NT2/D1 (cell line): ENCODE measurements at regions not wholly inside any gene's neighbourhood (a gene's known extent, or its start where the extent isn't known, plus 50 kb on each side); places are given as distances from the start of the nearest gene placed in this dataset.

Source experiments
- DNase-seq: peaks from one replicate; pipeline ENCODE4 v3.0.0-alpha.2; 2011; ENCODE audit warnings: low read depth, low spot score
- H3K27me3 ChIP-seq: 2 replicates; pipeline ENCODE4 v1.6.0; 2011; ENCODE audit warnings: mild to moderate bottlenecking; ENCODE audit not compliant: insufficient read length, insufficient read depth
- H3K36me3 ChIP-seq: 2 replicates; pipeline ENCODE4 v1.6.1; 2011; ENCODE audit warnings: mild to moderate bottlenecking, low read length, mixed read lengths; ENCODE audit not compliant: insufficient read depth, insufficient read length
- H3K4me1 ChIP-seq: 2 replicates; pipeline ENCODE4 v1.5.1; 2011; ENCODE audit not compliant: insufficient read depth, insufficient read length
- H3K4me3 ChIP-seq: 2 replicates; pipeline ENCODE4 v1.5.1; 2011; ENCODE audit warnings: low read depth; ENCODE audit not compliant: insufficient read length
- H3K9ac ChIP-seq: 2 replicates; pipeline ENCODE4 v1.6.0; 2011; ENCODE audit warnings: low read depth; ENCODE audit not compliant: insufficient read length
- H3K9me3 ChIP-seq: 2 replicates; pipeline ENCODE4 v1.5.1; 2011; ENCODE audit warnings: mild to moderate bottlenecking, low read length; ENCODE audit not compliant: insufficient read depth
- SUZ12 ChIP-seq: IDR thresholded peaks from 2 replicates; pipeline ENCODE4 v1.6.1; 2011; ENCODE audit not compliant: insufficient read length, insufficient read depth; ENCODE audit errors: extremely low read depth
- YY1 ChIP-seq: IDR thresholded peaks from 2 replicates; pipeline ENCODE4 v1.6.1; 2011; ENCODE audit not compliant: insufficient read length, insufficient read depth
- ZNF274 ChIP-seq: IDR thresholded peaks from 2 replicates; pipeline ENCODE4 v1.6.1; 2011; ENCODE audit warnings: mild to moderate bottlenecking, low read depth, low read length

- no peaks in the 10 kb centered on the region for H3K36me3 ChIP-seq
These were observed 67.8 kb upstream of the NLK start for GRCh38 chr17:27974531-27975145.

DNA sequence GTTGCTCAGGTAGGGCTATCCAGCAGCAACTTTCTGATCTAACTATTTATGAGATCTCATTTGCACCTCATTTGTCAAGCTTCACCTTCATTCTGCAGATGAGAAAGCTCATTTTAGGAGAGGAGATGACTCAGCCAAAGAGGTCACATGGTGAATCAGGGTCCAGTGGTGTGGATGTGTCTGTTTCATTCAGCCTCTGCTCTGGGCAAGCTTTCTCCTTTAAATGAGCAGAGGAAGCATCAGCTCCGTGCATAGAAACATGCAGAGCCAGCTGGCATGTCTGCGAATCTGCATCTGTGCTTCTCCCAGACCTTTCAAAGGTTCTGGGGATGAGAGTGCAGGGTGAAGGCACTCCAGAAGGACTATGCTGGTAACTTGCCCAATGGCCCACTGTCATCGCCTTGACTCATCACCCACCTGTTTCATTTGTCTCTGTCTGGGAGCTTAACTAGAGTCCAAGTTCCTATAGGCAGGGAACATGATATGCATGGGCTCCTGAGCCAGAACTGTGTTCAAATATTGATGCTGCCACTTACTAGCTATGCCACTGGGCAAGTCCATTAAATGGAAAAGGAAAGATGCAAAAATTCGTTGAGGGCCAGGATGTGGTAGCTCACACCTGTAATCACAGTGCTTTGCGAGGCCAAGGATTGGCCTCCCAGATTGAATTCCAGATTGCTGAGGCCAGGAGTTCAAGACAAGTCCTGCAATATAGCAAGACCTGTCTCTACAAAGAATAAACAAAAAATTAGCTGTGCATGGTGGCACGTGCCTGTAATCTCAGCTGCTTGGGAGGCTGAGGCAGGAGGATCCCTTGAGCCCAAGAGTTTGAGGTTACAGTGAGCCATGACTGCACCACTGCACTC lies 67.1 kb upstream of the NLK start:
- H3K4me1 ChIP-seq, result no peaks in the 10 kb centered on the region
- H3K9me3 ChIP-seq, result no peaks in the 10 kb centered on the region
- DNase-seq, result no peak
- H3K27me3 ChIP-seq, result no peaks in the 10 kb centered on the region
- H3K36me3 ChIP-seq, result no peaks in the 10 kb centered on the region
- no peak overlapping the region for H3K9ac ChIP-seq
- TF ChIP-seq SUZ12 (no peak), YY1 (no peak), ZNF274 (no peak)
- no peak overlapping the region for H3K4me3 ChIP-seq

More at GRCh38 chr17:27974531-27975145, 67.8 kb upstream of the NLK start:
- Histone ChIP-seq H3K4me1 (no peaks in the 10 kb centered on the region), H3K9me3 (no peaks in the 10 kb centered on the region), H3K27me3 (no peaks in the 10 kb centered on the region), H3K9ac (no peak overlapping the region), H3K4me3 (no peak overlapping the region)
- TF ChIP-seq YY1 (no peak), SUZ12 (no peak), ZNF274 (no peak)
- no peak for DNase-seq

- Histone ChIP-seq H3K9ac (no peak overlapping the region), H3K4me3 (no peak overlapping the region), H3K4me1 (no peaks in the 10 kb centered on the region), H3K9me3 (no peaks in the 10 kb centered on the region), H3K36me3 (no peaks in the 10 kb centered on the region), H3K27me3 (peaks cover under 1% of the 10 kb centered on the region)
- TF ChIP-seq YY1 (no peak), SUZ12 (no peak), ZNF274 (no peak)
- DNase-seq, result no peak
These were observed 66.1 kb upstream of the NLK start for GRCh38 chr17:27976331-27976730.

DNA sequence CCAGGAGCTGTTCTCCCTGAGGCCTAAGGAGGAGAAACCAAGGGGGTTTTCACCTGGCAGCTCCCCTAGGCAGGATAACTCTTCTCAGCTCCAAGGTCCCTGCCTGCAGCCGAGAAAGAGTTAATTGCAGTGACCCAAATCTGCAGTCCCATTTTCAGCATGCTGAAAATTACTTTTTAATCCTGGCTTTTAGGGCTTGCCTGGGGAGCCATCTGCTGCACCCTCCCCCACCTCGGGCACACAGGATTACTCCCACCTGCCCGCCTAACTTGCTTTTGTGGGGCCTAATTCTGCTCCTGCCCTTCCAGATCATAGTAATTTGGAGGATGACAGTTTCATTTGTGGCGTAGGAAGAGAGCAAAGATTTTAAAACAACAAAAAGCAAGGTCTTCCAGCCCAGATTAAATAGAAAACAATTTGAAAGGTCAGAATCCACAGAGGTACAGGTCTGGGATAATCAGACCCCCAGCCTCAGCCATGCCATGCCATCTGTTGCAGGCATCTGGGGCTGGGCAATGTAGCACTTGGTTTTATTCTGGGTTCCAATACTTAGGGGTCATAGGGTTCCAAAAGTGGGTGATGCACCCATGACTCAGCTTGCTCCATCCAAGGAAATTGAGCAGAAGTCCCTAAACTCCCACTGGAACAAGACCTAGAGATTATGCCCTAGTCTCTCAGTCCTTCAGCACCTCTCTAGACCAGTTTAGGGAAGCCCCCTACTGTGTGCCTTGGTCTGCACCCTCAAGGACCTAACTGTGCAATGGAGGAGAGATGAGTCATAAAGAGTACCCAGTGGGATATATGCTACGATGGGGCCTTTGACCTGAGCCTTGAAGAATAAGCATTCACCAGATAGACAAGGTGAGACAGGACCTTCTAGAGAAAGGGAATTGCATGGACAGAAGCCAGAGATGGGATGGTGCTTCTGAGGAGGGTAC lies 64.5 kb upstream of the NLK start:
- H3K4me3 ChIP-seq, result no peak overlapping the region
- no peak overlapping the region for H3K9ac ChIP-seq
- no peaks in the 10 kb centered on the region for H3K9me3 ChIP-seq
- TF ChIP-seq SUZ12 (no peak), YY1 (no peak), ZNF274 (no peak)
- no peak for DNase-seq
- H3K4me1 ChIP-seq, result no peaks in the 10 kb centered on the region
- H3K36me3 ChIP-seq, result no peaks in the 10 kb centered on the region
- peaks cover 7% of the 10 kb centered on the region for H3K27me3 ChIP-seq

DNA sequence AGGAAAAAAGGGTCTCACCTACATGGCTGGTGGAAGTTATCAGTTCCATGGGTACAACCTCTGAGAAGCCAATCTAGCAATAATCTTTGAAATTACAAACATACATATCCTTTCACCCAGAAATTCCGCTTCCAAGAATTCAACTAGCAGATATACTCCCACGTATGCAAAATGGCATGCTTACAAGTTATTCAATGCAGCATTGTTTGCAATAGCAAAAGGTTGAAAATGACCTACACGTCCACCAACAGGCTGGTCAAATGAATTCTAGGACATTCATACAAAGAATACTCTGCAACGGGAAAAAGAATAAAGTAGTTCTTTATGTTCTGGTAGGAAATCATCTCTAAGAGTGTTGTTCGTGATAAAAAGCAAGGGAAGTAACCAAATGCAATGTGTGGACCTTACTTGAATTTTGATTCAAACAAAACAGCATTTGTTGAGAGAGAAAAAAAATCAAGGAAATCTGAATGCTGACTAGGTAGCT lies 63.7 kb upstream of the NLK start:
- no peak for DNase-seq
- no peaks in the 10 kb centered on the region for H3K4me1 ChIP-seq
- no peak overlapping the region for H3K4me3 ChIP-seq
- no peaks in the 10 kb centered on the region for H3K9me3 ChIP-seq
- H3K36me3 ChIP-seq, result no peaks in the 10 kb centered on the region
- H3K9ac ChIP-seq, result no peak overlapping the region
- TF ChIP-seq ZNF274 (no peak), SUZ12 (no peak), YY1 (no peak)
- H3K27me3 ChIP-seq, result peaks cover 7% of the 10 kb centered on the region

DNA sequence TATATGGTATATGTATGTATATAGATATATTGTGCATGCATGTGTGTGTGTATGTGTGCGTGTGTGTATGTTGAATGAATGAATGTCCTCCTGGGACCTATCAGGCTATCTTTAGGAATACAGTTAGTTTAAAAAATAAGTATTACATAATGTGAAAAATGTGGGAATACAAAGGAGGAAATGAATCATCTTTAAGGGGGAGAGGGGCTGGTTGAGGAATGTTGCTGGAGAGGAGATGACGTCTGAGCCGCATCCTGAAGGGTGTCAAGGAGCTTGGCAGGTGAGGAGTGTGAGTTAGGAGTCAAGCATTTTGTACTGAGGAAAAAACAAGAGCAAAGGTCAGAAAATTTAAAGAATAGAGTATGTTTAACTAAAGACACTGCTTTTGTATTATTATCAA lies 62.4 kb upstream of the NLK start:
- H3K9ac ChIP-seq, result no peak overlapping the region
- peaks cover 2% of the 10 kb centered on the region for H3K4me1 ChIP-seq
- DNase-seq, result no peak
- peaks cover 7% of the 10 kb centered on the region for H3K27me3 ChIP-seq
- no peaks in the 10 kb centered on the region for H3K9me3 ChIP-seq
- no peak for TF ChIP-seq ZNF274
- no peak for TF ChIP-seq YY1
- no peak for TF ChIP-seq SUZ12
- no peak overlapping the region for H3K4me3 ChIP-seq
- H3K36me3 ChIP-seq, result no peaks in the 10 kb centered on the region

GRCh38 chr17:27981978-27982377 lies 60.5 kb upstream of the NLK start:
- Histone ChIP-seq H3K27me3 (peaks cover 7% of the 10 kb centered on the region), H3K9me3 (no peaks in the 10 kb centered on the region), H3K9ac (no peak overlapping the region), H3K4me3 (no peak overlapping the region), H3K4me1 (peaks cover 4% of the 10 kb centered on the region), H3K36me3 (no peaks in the 10 kb centered on the region)
- no peak for DNase-seq
- TF ChIP-seq YY1, result no peak
- no peak for TF ChIP-seq ZNF274
- no peak for TF ChIP-seq SUZ12
